Transverse colon (tissue), 4 donors: ENCODE measurements at regions not wholly inside any gene's neighbourhood (a gene's known extent, or its start where the extent isn't known, plus 50 kb on each side); places are given as distances from the start of the nearest gene placed in this dataset.

Experiments used
- DNase-seq: peaks from one replicate; pipeline ENCODE4 v3.0.0-alpha.2; 2019
- H3K27ac ChIP-seq, 4 donors: fragments of 200-600 bp; sonication (generic); 2 replicates each; pipeline ENCODE4 v1.5.1; 2016 to 2018; ENCODE audit warnings: inconsistent platforms in 4 of 4
- H3K27me3 ChIP-seq: fragments of 200-600 bp; sonication (generic); 2 replicates; pipeline ENCODE4 v1.5.1; 2017; ENCODE audit warnings: inconsistent platforms
- H3K36me3 ChIP-seq, 4 donors: fragments of 200-600 bp; sonication (generic); 2 replicates each; pipeline ENCODE4 v1.5.1; 2017 to 2019; ENCODE audit warnings: inconsistent platforms in 4 of 4
- H3K4me1 ChIP-seq, 4 donors: fragments of 200-600 bp; sonication (generic); 2 replicates each; pipeline ENCODE4 v1.5.1; 2017 to 2020; ENCODE audit warnings: inconsistent platforms in 4 of 4
- H3K4me3 ChIP-seq, 4 donors: fragments of 200-600 bp; sonication (generic); 1 replicate in 1 of 4; 2 replicates in 3 of 4; pipeline versions ENCODE4 v1.5.1 to v1.6.1; 2017 to 2019; ENCODE audit warnings: inconsistent platforms in 4 of 4
- H3K9me3 ChIP-seq, 2 donors: fragments of 200-600 bp; sonication (generic); 2 replicates each; pipeline ENCODE4 v1.5.1; 2017 to 2019; ENCODE audit warnings: inconsistent platforms in 2 of 2
- EP300 ChIP-seq: sonication (generic); formaldehyde crosslinking; IDR thresholded peaks from one replicate; pipeline ENCODE4 v1.6.1; 2017; ENCODE audit warnings: antibody characterized with exemption, low read depth
- POLR2A ChIP-seq: fragments of 450-650 bp; IDR thresholded peaks from one replicate; pipeline ENCODE4 v1.6.1; 2016; ENCODE audit warnings: antibody characterized with exemption, mild to moderate bottlenecking, moderate library complexity
- POLR2AphosphoS5 ChIP-seq, 3 donors: sonication (generic); formaldehyde crosslinking; IDR thresholded peaks; one replicate each; pipeline ENCODE4 v1.6.1; 2016; ENCODE audit warnings: antibody characterized with exemption in 3 of 3
- WGBS, 2 donors: methylation state at CpG; one replicate each; pipeline ENCODE4 v1.1.5; 2018; ENCODE audit warnings: low coverage in 1 of 2; 5-methylcytosine and 5-hydroxymethylcytosine counted together
- in situ Hi-C, 4 donors: fragments of 200-750 bp; cut with MboI; loops; one replicate each; pipeline versions ENCODE4 v1.15.0 to v1.15.1; 2017; ENCODE audit warnings: low sequenced_read_pairs in 3 of 4, low pct_ligation_motif_present in 1 of 4, low pct_unique_long_range_greater_than_20kb in 1 of 4
- intact Hi-C: fragments of 100-400 bp; cut with DNase I; formaldehyde crosslinking; loops from one replicate; pipeline ENCODE4 v1.15.1; 2023; ENCODE audit warnings: low total_unique reads
- TF ChIP-seq, protein P1 (sequence below), 5 experiments: fragments of 200-600 bp in 3 of 5; fragments of 450-650 bp in 2 of 5; sonication (generic) in 3 of 5; IDR thresholded peaks; 1 replicate in 2 of 5; 2 replicates in 3 of 5; pipeline ENCODE4 v1.5.1; 2016 to 2017; ENCODE audit warnings: antibody characterized with exemption in 5 of 5, inconsistent platforms in 3 of 5, mild to moderate bottlenecking in 2 of 5, moderate library complexity in 1 of 5

DNA sequence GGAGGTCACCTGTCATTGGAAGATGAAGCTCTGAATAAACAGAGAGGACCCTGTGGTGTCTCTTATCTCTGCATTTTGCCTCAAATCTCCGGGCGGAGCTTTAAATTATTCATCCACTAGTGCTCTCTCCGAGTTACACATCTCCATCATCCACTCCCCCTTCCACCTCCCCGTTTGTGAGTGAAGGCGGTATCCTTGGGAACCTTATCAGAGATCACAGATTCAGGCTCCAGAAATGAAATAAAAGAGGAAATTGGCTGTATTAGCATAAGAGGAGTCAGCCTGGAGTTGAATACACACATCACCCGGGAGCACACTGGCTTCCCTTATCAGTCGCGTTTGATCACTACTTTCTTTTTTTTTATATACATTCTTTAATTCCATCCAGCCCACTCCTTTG lies 1184.8 kb downstream of the GATA3 start:
- intact Hi-C loops, result no loop called here
- no peak overlapping the region for H3K4me3 ChIP-seq
- in situ Hi-C loops, result no loop called here
- H3K4me1 ChIP-seq, result no peaks in the 10 kb centered on the region
- no peak for DNase-seq
- no peak for TF ChIP-seq POLR2A
- no peak for TF ChIP-seq POLR2AphosphoS5 (IDR thresholded peaks at IDR 0.05)
- TF ChIP-seq EP300, result no peak
- TF ChIP-seq, protein P1, sequence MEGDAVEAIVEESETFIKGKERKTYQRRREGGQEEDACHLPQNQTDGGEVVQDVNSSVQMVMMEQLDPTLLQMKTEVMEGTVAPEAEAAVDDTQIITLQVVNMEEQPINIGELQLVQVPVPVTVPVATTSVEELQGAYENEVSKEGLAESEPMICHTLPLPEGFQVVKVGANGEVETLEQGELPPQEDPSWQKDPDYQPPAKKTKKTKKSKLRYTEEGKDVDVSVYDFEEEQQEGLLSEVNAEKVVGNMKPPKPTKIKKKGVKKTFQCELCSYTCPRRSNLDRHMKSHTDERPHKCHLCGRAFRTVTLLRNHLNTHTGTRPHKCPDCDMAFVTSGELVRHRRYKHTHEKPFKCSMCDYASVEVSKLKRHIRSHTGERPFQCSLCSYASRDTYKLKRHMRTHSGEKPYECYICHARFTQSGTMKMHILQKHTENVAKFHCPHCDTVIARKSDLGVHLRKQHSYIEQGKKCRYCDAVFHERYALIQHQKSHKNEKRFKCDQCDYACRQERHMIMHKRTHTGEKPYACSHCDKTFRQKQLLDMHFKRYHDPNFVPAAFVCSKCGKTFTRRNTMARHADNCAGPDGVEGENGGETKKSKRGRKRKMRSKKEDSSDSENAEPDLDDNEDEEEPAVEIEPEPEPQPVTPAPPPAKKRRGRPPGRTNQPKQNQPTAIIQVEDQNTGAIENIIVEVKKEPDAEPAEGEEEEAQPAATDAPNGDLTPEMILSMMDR (IDR thresholded peaks at IDR 0.05), result no peak
- peaks cover 16% of the 10 kb centered on the region for H3K27me3 ChIP-seq
- H3K27ac ChIP-seq, result no peak overlapping the region
- 37 to 42% methylated on average over 8 of the region's 8 CpGs for WGBS, 2 donors
- H3K9me3 ChIP-seq, result no peaks in the 10 kb centered on the region
- H3K36me3 ChIP-seq, result no peaks in the 10 kb centered on the region

DNA sequence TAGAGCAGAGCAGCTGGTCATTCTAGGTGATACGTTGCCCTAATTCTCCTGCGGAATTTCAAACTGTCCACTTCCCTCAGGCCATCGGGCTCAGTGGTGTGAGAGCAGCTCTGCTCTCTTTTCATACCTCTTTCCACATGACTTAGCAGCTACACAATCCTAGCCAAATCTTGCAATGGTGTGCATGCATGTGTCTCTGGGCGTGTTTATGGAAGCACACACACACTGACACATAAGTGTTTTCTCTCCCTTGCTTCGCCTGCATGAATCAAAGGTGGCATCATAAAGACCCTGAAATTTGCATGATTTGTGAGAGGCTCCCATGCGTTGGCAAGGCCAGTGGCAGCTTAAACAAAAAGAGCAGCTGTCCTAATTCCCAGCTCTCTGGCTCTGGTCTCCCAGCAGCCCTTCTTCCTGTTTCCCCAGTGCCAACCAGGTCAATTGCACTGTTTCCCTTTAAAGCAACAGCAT lies 1189.5 kb downstream of the GATA3 start:
- Histone ChIP-seq H3K27me3 (peaks cover 3% of the 10 kb centered on the region), H3K9me3 (no peaks in the 10 kb centered on the region), H3K36me3 (no peaks in the 10 kb centered on the region), H3K4me1 (no peaks in the 10 kb centered on the region), H3K4me3 (no peak overlapping the region), H3K27ac (no peak overlapping the region)
- 66 to 73% methylated on average over 3 to 6 of the region's 6 CpGs for WGBS, 2 donors
- TF ChIP-seq EP300 (no peak), POLR2AphosphoS5 (IDR thresholded peaks at IDR 0.05) (no peak), POLR2A (no peak)
- TF ChIP-seq, protein P1 (IDR thresholded peaks at IDR 0.05), result no peak
- intact Hi-C loops, result no loop called here
- DNase-seq, result no peak
- in situ Hi-C loops, result no loop called here

DNA sequence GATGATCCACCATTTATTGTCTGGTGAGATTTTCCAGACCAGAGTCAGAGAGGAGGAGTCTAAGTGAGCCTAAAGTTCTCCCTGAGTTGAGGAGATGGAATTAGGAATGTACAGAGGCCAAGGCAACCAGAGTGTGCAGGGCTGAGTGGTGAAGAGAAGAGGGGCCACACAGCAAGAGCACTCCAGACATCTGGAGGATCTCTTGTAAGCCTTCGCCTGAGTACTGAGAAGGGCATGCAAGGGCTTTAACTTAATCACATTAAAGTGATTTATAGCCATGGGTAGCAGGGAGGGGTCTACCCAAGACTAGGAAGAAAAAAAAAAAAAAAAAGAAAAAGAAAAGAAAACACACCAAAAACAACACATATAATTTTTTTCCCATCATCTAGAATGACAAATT lies 1190.4 kb downstream of the GATA3 start:
- TF ChIP-seq, protein P1 (IDR thresholded peaks at IDR 0.05), result no peak
- TF ChIP-seq EP300, result no peak
- no peak for TF ChIP-seq POLR2AphosphoS5 (IDR thresholded peaks at IDR 0.05)
- no peak for TF ChIP-seq POLR2A
- in situ Hi-C loops, result no loop called here
- no peak overlapping the region for H3K27ac ChIP-seq
- peaks cover 3% of the 10 kb centered on the region for H3K27me3 ChIP-seq
- no peaks in the 10 kb centered on the region for H3K9me3 ChIP-seq
- no peak for DNase-seq
- intact Hi-C loops, result no loop called here
- no peaks in the 10 kb centered on the region for H3K36me3 ChIP-seq
- no peak overlapping the region for H3K4me3 ChIP-seq
- 54 to 60% methylated on average over 1 of the region's 1 CpG for WGBS, 2 donors
- H3K4me1 ChIP-seq, result no peaks in the 10 kb centered on the region

- Histone ChIP-seq H3K9me3 (no peaks in the 10 kb centered on the region), H3K36me3 (no peaks in the 10 kb centered on the region), H3K4me1 (no peaks in the 10 kb centered on the region), H3K4me3 (no peak overlapping the region), H3K27me3 (no peaks in the 10 kb centered on the region), H3K27ac (no peak overlapping the region)
- no peak for DNase-seq
- intact Hi-C loops (no loop called here), in situ Hi-C loops (no loop called here)
- TF ChIP-seq EP300 (no peak), POLR2A (no peak), POLR2AphosphoS5 (IDR thresholded peaks at IDR 0.05) (no peak)
- TF ChIP-seq, protein P1 (IDR thresholded peaks at IDR 0.05), result no peak
Measured at GRCh38 chr10:9253121-9253520, 1198.6 kb downstream of the GATA3 start.
